ENCODE measurements at regions not wholly inside any gene's neighbourhood (a gene's known extent, or its start where the extent isn't known, plus 50 kb on each side); places are given as distances from the start of the nearest gene placed in this dataset.

DNA sequence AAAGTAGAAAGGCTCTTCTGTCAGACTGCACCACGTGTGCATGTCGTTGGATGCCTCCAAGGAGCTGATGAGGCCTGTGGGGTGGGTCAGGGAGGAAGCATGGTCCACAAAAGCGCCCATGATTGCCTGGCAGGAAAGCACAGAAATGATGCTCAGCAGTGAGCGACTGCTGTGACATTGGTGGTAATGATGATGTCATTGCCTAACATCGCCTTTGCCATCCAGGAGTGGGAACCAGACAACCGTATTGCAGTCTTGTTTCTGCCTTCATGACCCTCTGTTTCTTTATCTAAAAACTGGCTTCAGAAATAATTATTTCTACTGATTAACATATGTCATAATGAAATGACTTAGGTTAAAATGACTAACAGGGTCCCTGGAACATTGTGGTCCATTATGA lies 477.8 kb upstream of the B3GAT1 start (continued):
- TF ChIP-seq, protein P1, sequence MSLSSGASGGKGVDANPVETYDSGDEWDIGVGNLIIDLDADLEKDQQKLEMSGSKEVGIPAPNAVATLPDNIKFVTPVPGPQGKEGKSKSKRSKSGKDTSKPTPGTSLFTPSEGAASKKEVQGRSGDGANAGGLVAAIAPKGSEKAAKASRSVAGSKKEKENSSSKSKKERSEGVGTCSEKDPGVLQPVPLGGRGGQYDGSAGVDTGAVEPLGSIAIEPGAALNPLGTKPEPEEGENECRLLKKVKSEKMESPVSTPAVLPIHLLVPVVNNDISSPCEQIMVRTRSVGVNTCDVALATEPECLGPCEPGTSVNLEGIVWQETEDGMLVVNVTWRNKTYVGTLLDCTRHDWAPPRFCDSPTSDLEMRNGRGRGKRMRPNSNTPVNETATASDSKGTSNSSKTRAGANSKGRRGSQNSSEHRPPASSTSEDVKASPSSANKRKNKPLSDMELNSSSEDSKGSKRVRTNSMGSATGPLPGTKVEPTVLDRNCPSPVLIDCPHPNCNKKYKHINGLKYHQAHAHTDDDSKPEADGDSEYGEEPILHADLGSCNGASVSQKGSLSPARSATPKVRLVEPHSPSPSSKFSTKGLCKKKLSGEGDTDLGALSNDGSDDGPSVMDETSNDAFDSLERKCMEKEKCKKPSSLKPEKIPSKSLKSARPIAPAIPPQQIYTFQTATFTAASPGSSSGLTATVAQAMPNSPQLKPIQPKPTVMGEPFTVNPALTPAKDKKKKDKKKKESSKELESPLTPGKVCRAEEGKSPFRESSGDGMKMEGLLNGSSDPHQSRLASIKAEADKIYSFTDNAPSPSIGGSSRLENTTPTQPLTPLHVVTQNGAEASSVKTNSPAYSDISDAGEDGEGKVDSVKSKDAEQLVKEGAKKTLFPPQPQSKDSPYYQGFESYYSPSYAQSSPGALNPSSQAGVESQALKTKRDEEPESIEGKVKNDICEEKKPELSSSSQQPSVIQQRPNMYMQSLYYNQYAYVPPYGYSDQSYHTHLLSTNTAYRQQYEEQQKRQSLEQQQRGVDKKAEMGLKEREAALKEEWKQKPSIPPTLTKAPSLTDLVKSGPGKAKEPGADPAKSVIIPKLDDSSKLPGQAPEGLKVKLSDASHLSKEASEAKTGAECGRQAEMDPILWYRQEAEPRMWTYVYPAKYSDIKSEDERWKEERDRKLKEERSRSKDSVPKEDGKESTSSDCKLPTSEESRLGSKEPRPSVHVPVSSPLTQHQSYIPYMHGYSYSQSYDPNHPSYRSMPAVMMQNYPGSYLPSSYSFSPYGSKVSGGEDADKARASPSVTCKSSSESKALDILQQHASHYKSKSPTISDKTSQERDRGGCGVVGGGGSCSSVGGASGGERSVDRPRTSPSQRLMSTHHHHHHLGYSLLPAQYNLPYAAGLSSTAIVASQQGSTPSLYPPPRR (CRISPR knock-in tag; IDR thresholded peaks at IDR 0.05; ENCODE audit: borderline replicate concordance) = no peak

DNA sequence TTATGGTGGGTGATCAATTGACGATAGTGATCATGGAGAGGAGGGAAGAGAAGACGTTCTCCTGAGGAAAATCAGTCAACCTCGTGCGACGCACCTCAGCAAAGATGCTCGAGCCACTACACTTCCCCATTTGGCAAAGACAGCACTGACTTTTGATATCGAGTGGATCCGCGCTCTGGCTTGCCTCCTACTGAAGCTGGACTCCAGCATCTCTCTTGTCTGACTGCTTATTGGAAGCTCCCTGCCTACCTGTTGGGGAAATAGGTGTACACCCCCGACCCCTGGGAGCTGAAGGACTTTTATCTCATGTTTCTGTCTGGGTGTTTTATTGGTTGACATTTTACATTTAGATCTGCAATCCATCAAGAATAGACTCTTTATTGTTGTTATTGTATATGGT lies 476.8 kb upstream of the B3GAT1 start:
- no peak overlapping the region for H3K4me3 ChIP-seq
- no peaks in the 10 kb centered on the region for H3K9me1 ChIP-seq (ENCODE audit: control insufficient read depth, insufficient read depth, low read length)
- peak; percentile 32; the same call in 1 of the 2 replicates for TF ChIP-seq SPI1 (IDR thresholded peaks at IDR 0.05; ENCODE audit: borderline replicate concordance, low read depth, low read length)
- TF ChIP-seq, protein P2, sequence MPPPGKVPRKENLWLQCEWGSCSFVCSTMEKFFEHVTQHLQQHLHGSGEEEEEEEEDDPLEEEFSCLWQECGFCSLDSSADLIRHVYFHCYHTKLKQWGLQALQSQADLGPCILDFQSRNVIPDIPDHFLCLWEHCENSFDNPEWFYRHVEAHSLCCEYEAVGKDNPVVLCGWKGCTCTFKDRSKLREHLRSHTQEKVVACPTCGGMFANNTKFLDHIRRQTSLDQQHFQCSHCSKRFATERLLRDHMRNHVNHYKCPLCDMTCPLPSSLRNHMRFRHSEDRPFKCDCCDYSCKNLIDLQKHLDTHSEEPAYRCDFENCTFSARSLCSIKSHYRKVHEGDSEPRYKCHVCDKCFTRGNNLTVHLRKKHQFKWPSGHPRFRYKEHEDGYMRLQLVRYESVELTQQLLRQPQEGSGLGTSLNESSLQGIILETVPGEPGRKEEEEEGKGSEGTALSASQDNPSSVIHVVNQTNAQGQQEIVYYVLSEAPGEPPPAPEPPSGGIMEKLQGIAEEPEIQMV (tag; conservative IDR thresholded peaks at IDR 0.05; ENCODE audit: low read depth) = no peak
- H2AFZ ChIP-seq (ENCODE audit: low read depth, low read length) = no peak overlapping the region
- no peak for FAIRE-seq
- H3K9me3 ChIP-seq (replicated peaks; ENCODE audit: control insufficient read depth, insufficient read depth, low read depth, low read length) = no peaks in the 10 kb centered on the region
- no peaks in the 10 kb centered on the region for H3K4me1 ChIP-seq (replicated peaks in 1 of 2; ENCODE audit: control insufficient read depth in 2 of 2, insufficient read depth in 2 of 2, low read length in 2 of 2)
- H3K27ac ChIP-seq (ENCODE audit: extremely low read depth, low read depth, low read length) = no peak overlapping the region
- no peaks in the 10 kb centered on the region for H4K20me1 ChIP-seq (replicated peaks; ENCODE audit: control insufficient read depth, insufficient read depth, low read length)
- no peak overlapping the region for H3K9ac ChIP-seq (ENCODE audit: insufficient read depth in 1 of 2, low read depth in 2 of 2, low read length in 2 of 2)
- CTCF ChIA-PET (ENCODE audit: low intra/inter-chr PET ratio) = no interaction called here
- no peaks in the 10 kb centered on the region for H3K36me3 ChIP-seq (ENCODE audit: control insufficient read depth, insufficient read depth, low read length)
- no peaks in the 10 kb centered on the region for H3K79me2 ChIP-seq (ENCODE audit: control insufficient read depth, insufficient read depth, low read length)
- intact Hi-C loops (cut with micrococcal nuclease) = no loop called here
- no peak for DNase-seq (ENCODE audit: extremely low read depth in 1 of 4, low spot score in 3 of 4)
- 0% methylated on average over 9 of the region's 10 CpGs for WGBS (ENCODE audit: insufficient coverage, low coverage, missing lambda C conversion rate)
- H3K27me3 ChIP-seq (ENCODE audit: control insufficient read depth in 2 of 2, insufficient read depth in 2 of 2, low read length in 2 of 2) = peaks cover 3 to 16% of the 10 kb centered on the region in 2 experiments; a peak in 4 of 5 replicates
- BruUV-seq (replicated peaks) = no TSS peak
- in situ Hi-C loops (cut with MboI) = no loop called here
- no peak overlapping the region for H3K4me2 ChIP-seq (ENCODE audit: insufficient read depth, low read length)
- no peak for ATAC-seq
- POLR2A ChIA-PET = no interaction called here
